ENCODE measurements at regions not wholly inside any gene's neighbourhood (a gene's known extent, or its start where the extent isn't known, plus 50 kb on each side); places are given as distances from the start of the nearest gene placed in this dataset.

DNA sequence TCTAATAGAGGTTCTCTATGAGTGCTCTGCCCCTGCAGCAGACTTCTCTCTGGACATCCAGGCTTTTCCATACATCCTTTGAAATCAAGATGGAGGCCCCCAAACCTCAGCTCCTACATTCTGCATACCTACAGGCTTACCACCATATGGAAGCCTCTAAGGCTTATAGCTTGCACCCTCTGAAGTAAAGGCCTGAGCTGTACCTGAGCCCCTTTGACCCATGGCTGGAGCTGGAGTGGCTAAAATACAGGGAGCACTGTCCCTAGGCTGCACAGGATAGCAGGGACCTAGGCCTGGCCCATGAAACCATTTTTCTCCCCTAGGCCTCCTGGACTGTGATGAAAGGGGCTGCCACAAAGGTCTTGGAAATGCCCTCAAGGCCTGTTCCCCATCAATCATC lies 1086.1 kb upstream of the MIR17HG start:
- TF ChIP-seq, protein P1, sequence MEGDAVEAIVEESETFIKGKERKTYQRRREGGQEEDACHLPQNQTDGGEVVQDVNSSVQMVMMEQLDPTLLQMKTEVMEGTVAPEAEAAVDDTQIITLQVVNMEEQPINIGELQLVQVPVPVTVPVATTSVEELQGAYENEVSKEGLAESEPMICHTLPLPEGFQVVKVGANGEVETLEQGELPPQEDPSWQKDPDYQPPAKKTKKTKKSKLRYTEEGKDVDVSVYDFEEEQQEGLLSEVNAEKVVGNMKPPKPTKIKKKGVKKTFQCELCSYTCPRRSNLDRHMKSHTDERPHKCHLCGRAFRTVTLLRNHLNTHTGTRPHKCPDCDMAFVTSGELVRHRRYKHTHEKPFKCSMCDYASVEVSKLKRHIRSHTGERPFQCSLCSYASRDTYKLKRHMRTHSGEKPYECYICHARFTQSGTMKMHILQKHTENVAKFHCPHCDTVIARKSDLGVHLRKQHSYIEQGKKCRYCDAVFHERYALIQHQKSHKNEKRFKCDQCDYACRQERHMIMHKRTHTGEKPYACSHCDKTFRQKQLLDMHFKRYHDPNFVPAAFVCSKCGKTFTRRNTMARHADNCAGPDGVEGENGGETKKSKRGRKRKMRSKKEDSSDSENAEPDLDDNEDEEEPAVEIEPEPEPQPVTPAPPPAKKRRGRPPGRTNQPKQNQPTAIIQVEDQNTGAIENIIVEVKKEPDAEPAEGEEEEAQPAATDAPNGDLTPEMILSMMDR (IDR thresholded peaks at IDR 0.05; ENCODE audit: poor library complexity) = no peak
- TF ChIP-seq EZH2phosphoT487 (IDR thresholded peaks at IDR 0.05; ENCODE audit: low read depth, severe bottlenecking, unreplicated experiment) = no peak
